ENCODE measurements at regions not wholly inside any gene's neighbourhood (a gene's known extent, or its start where the extent isn't known, plus 50 kb on each side); places are given as distances from the start of the nearest gene placed in this dataset.

DNA sequence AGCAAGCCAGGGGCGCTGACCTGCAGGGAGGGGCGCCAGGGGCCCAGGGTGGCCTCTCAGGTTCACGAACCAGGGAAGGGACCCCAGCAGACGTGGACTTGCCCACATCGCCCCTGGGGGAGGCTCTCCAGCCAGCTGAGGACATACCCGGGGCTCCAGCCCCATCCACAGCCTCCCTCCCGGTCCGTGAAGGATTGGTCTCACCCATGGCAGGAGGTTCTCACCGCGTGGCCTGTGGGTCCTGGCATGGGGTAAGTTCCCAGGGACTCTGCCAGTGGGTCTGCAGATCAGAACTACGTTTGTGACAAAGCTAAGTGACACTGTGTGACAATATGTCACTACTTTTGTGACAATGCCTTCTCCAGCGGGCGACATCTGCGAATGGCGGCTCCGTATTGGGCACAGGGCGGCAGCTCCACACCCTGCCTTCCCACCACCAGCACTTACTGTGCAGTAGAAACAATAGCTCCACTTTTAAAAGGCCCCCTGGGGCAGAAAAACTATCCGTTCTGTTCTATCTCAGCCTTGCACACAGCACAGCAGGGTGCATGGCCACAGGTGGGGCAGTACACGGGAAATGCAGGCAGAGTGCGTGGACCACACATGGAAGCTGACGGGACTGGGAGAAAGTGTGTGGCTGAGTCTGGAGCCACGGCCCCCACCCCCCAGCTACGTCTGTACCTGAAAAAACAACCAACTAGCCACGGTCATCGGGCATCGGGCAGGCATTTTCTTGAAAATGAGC, 65.2 kb upstream of the CTDP1 start:
- Histone ChIP-seq H2AFZ (ENCODE audit: control insufficient read depth, low read length) (no peak overlapping the region), H3K9me1 (ENCODE audit: control insufficient read depth, extremely low read depth, insufficient read depth, low read length) (no peaks in the 10 kb centered on the region), H3K4me2 (ENCODE audit: control insufficient read depth, extremely low read depth, insufficient read depth, low read depth, low read length) (no peak overlapping the region), H3K9ac (ENCODE audit: control insufficient read depth, extremely low read depth, insufficient read depth, low read length) (no peak overlapping the region), H3K79me2 (ENCODE audit: control insufficient read depth, insufficient read depth, low read length) (no peaks in the 10 kb centered on the region), H3K4me1 (ENCODE audit: control insufficient read depth, extremely low read depth, insufficient read depth, low read length) (no peaks in the 10 kb centered on the region), H3K27ac (ENCODE audit: control insufficient read depth, insufficient read depth, low read length) (no peak overlapping the region), H3K4me3 (ENCODE audit: control insufficient read depth in 2 of 3, extremely low read depth in 1 of 3, insufficient read depth in 2 of 3, low read depth in 1 of 3, low read length in 3 of 3) (no peak overlapping the region), H3K36me3 (ENCODE audit: control insufficient read depth in 2 of 2, extremely low read depth in 1 of 2, insufficient read depth in 2 of 2, low read length in 2 of 2) (no peaks in the 10 kb centered on the region), H3K27me3 (ENCODE audit: control insufficient read depth, extremely low read depth, insufficient read depth, low read length) (no peaks in the 10 kb centered on the region), H4K20me1 (ENCODE audit: control insufficient read depth, extremely low read depth, insufficient read depth, low read length) (no peaks in the 10 kb centered on the region), H3K9me3 (ENCODE audit: control insufficient read depth, low read depth, low read length) (no peaks in the 10 kb centered on the region)
- DNase-seq (ENCODE audit: low read depth, low spot score) = no peak
- TF ChIP-seq, protein P1, sequence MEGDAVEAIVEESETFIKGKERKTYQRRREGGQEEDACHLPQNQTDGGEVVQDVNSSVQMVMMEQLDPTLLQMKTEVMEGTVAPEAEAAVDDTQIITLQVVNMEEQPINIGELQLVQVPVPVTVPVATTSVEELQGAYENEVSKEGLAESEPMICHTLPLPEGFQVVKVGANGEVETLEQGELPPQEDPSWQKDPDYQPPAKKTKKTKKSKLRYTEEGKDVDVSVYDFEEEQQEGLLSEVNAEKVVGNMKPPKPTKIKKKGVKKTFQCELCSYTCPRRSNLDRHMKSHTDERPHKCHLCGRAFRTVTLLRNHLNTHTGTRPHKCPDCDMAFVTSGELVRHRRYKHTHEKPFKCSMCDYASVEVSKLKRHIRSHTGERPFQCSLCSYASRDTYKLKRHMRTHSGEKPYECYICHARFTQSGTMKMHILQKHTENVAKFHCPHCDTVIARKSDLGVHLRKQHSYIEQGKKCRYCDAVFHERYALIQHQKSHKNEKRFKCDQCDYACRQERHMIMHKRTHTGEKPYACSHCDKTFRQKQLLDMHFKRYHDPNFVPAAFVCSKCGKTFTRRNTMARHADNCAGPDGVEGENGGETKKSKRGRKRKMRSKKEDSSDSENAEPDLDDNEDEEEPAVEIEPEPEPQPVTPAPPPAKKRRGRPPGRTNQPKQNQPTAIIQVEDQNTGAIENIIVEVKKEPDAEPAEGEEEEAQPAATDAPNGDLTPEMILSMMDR (optimal IDR thresholded peaks at IDR 0.05 in 1 of 3, IDR thresholded peaks at IDR 0.05 in 1 of 3, conservative IDR thresholded peaks at IDR 0.05 in 1 of 3; ENCODE audit: extremely low read depth in 1 of 3, insufficient read depth in 2 of 3, low read length in 3 of 3) = no peak
- dilution Hi-C loops (cut with MboI; ENCODE audit: extremely low pct_ligation_motif_present, low sequenced_read_pairs) = no loop called here
- FAIRE-seq = no peak

DNA sequence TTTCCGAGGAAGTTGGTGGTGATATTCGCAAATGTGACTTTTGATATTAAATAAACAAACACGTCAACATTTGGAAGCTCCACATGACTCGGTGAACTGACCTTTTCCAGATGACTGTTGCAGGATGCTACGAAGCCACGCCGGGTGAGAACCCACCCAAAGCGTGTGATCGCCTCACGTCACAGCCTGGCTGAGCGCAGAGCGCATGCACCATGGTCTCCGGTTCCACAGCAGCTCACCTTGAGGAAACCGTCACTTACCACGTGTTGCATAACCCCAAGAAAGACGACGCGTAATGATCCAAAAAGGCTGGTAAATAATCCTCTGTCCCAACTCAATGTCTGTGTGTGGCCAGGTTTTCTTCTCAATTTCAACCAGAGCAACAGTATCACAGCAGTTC, 64.5 kb upstream of the CTDP1 start:
- no peak for FAIRE-seq

More for the DNA sequence above, 64.5 kb upstream of the CTDP1 start:
- no peaks in the 10 kb centered on the region for H3K9me1 ChIP-seq (ENCODE audit: control insufficient read depth, extremely low read depth, insufficient read depth, low read length)
- no peak overlapping the region for H3K27ac ChIP-seq (ENCODE audit: control insufficient read depth, insufficient read depth, low read length)
- no peak overlapping the region for H3K4me3 ChIP-seq (ENCODE audit: control insufficient read depth in 2 of 3, extremely low read depth in 1 of 3, insufficient read depth in 2 of 3, low read depth in 1 of 3, low read length in 3 of 3)
- no peak overlapping the region for H3K9ac ChIP-seq (ENCODE audit: control insufficient read depth, extremely low read depth, insufficient read depth, low read length)
- H3K4me1 ChIP-seq (ENCODE audit: control insufficient read depth, extremely low read depth, insufficient read depth, low read length) = no peaks in the 10 kb centered on the region
- dilution Hi-C loops (cut with MboI; ENCODE audit: extremely low pct_ligation_motif_present, low sequenced_read_pairs) = no loop called here
- no peak overlapping the region for H2AFZ ChIP-seq (ENCODE audit: control insufficient read depth, low read length)
- DNase-seq (ENCODE audit: low read depth, low spot score) = no peak
- no peak for TF ChIP-seq EZH2 (IDR thresholded peaks at IDR 0.05; ENCODE audit: low read length)
- TF ChIP-seq, protein P1 (optimal IDR thresholded peaks at IDR 0.05 in 1 of 3, IDR thresholded peaks at IDR 0.05 in 1 of 3, conservative IDR thresholded peaks at IDR 0.05 in 1 of 3; ENCODE audit: extremely low read depth in 1 of 3, insufficient read depth in 2 of 3, low read length in 3 of 3) = no peak
- no peaks in the 10 kb centered on the region for H3K36me3 ChIP-seq (ENCODE audit: control insufficient read depth in 2 of 2, extremely low read depth in 1 of 2, insufficient read depth in 2 of 2, low read length in 2 of 2)
- no peaks in the 10 kb centered on the region for H3K27me3 ChIP-seq (ENCODE audit: control insufficient read depth, extremely low read depth, insufficient read depth, low read length)
- H4K20me1 ChIP-seq (ENCODE audit: control insufficient read depth, extremely low read depth, insufficient read depth, low read length) = no peaks in the 10 kb centered on the region
- H3K9me3 ChIP-seq (ENCODE audit: control insufficient read depth, low read depth, low read length) = peaks cover 3% of the 10 kb centered on the region
- H3K79me2 ChIP-seq (ENCODE audit: control insufficient read depth, insufficient read depth, low read length) = no peaks in the 10 kb centered on the region
- H3K4me2 ChIP-seq (ENCODE audit: control insufficient read depth, extremely low read depth, insufficient read depth, low read depth, low read length) = no peak overlapping the region
